Caco-2 (cell line): ENCODE measurements at regions not wholly inside any gene's neighbourhood (a gene's known extent, or its start where the extent isn't known, plus 50 kb on each side); places are given as distances from the start of the nearest gene placed in this dataset.
"Not testable (repeated sequence)": the region's sequence is repeated elsewhere in the genome, so short reads cannot be mapped to it uniquely, and the experiment has no call there.

Source experiments
- BruUV-seq: library from RNA; stranded (reverse); fragments of 400-500 nt; replicated peaks from 2 replicates; lab custom pipeline; 2021; lab: Mats Ljungman, UMichigan
- CTCF ChIA-PET: fragments of 300-600 bp; sonication (Branson Sonifier 250); formaldehyde crosslinking; loops from one replicate; lab custom pipeline; 2022; ENCODE audit warnings: antibody characterized with exemption; lab: Charles Lee
- POLR2A ChIA-PET: fragments of 300-600 bp; sonication (Branson Sonifier 250); formaldehyde crosslinking; loops from one replicate; lab custom pipeline; 2022; ENCODE audit warnings: antibody characterized with exemption; lab: Charles Lee
- DNase-seq, 2 experiments: peaks; one replicate each; pipeline versions ENCODE4 v3.0.0 to v3.0.0-alpha.2; 2020 to 2022
- H3K27me3 ChIP-seq: replicated peaks from 2 replicates; pipeline ENCODE4 v1.6.0; 2011; ENCODE audit warnings: low read length; ENCODE audit not compliant: control insufficient read depth, insufficient read depth
- H3K36me3 ChIP-seq: 2 replicates; pipeline ENCODE4 v1.5.1; 2011; ENCODE audit warnings: low read length; ENCODE audit not compliant: control insufficient read depth, insufficient read depth
- H3K4me1 ChIP-seq: fragments of 250-450 bp; sonication (Bioruptor Pico); 2 replicates; pipeline ENCODE4 v1.5.1; 2020; ENCODE audit warnings: mild to moderate bottlenecking
- H3K4me3 ChIP-seq: 2 replicates; pipeline ENCODE4 v1.5.1; 2011; ENCODE audit warnings: low read depth, mild to moderate bottlenecking, control low read depth, low read length
- H3K9me3 ChIP-seq: fragments of 250-450 bp; sonication (Bioruptor Pico); 2 replicates; pipeline ENCODE4 v1.5.1; 2020; ENCODE audit warnings: mild to moderate bottlenecking, moderate library complexity
- H3K27ac Mint-ChIP-seq: one replicate; pipeline ENCODE4 v1.8.0; 2022; ENCODE audit warnings: mixed read lengths; ENCODE audit not compliant: unreplicated experiment
- H3K27me3 Mint-ChIP-seq: one replicate; pipeline ENCODE4 v1.8.0; 2022; ENCODE audit warnings: mixed read lengths; ENCODE audit not compliant: insufficient read depth, unreplicated experiment
- H3K36me3 Mint-ChIP-seq: one replicate; pipeline ENCODE4 v1.8.0; 2022; ENCODE audit warnings: mild to moderate bottlenecking, mixed read lengths; ENCODE audit not compliant: insufficient read depth, unreplicated experiment
- H3K4me1 Mint-ChIP-seq: one replicate; pipeline ENCODE4 v1.8.0; 2022; ENCODE audit warnings: low read depth, mixed read lengths; ENCODE audit not compliant: unreplicated experiment
- H3K4me3 Mint-ChIP-seq: one replicate; pipeline ENCODE4 v1.8.0; 2022; ENCODE audit warnings: mild to moderate bottlenecking, moderate library complexity, mixed read lengths; ENCODE audit not compliant: unreplicated experiment
- H3K9me3 Mint-ChIP-seq: one replicate; pipeline ENCODE4 v1.8.0; 2022; ENCODE audit warnings: mixed read lengths; ENCODE audit not compliant: unreplicated experiment
- CTCF ChIP-seq, 2 experiments: fragments of 200-600 bp in 1 of 2; IDR thresholded peaks; 1 replicate in 1 of 2; 2 replicates in 1 of 2; pipeline versions ENCODE4 v1.5.1 to v1.8.0; 2011 to 2022; ENCODE audit warnings: antibody characterized with exemption in 1 of 2, control low read depth in 1 of 2, inconsistent platforms in 1 of 2, low read depth in 1 of 2, low read length in 1 of 2, mild to moderate bottlenecking in 1 of 2, moderate library complexity in 1 of 2; ENCODE audit not compliant: insufficient read depth in 1 of 2, severe bottlenecking in 1 of 2, unreplicated experiment in 1 of 2
- intact Hi-C: fragments of 100-400 bp; cut with micrococcal nuclease; formaldehyde crosslinking; loops from one replicate; pipeline ENCODE4 v1.10.0; 2022; ENCODE audit not compliant: unreplicated experiment

- Histone ChIP-seq H3K4me1 (peaks cover 20% of the 10 kb centered on the region), H3K9me3 (no peaks in the 10 kb centered on the region), H3K4me3 (no peak overlapping the region), H3K27me3 (no peaks in the 10 kb centered on the region), H3K36me3 (no peaks in the 10 kb centered on the region)
- no peak overlapping the region for H3K27ac Mint-ChIP-seq
- DNase-seq, result no peak
- TF ChIP-seq CTCF (IDR thresholded peaks at IDR 0.05; ENCODE audit: insufficient read depth in 1 of 2, low read depth in 1 of 2, low read length in 1 of 2, severe bottlenecking in 1 of 2, unreplicated experiment in 1 of 2), result no peak
- ChIA-PET POLR2A (no interaction called here), CTCF (no interaction called here)
- intact Hi-C loops, result no loop called here
- no peaks in the 10 kb centered on the region for H3K27me3 Mint-ChIP-seq
- no peak overlapping the region for H3K4me3 Mint-ChIP-seq
- peaks cover 28% of the 10 kb centered on the region for H3K4me1 Mint-ChIP-seq
- peaks cover 18% of the 10 kb centered on the region for H3K9me3 Mint-ChIP-seq
- H3K36me3 Mint-ChIP-seq, result no peaks in the 10 kb centered on the region
- no TSS peak for BruUV-seq
These were observed 142.6 kb upstream of the CPHXL start for GRCh38 chr16:75868636-75869632.

GRCh38 chr16:75881280-75881679 is 155.0 kb upstream of the CPHXL start:
- DNase-seq, BruUV-seq, intact Hi-C loops, CTCF ChIA-PET, H3K4me1 Mint-ChIP-seq, H3K27me3 ChIP-seq, H3K36me3 ChIP-seq, H3K4me3 Mint-ChIP-seq, POLR2A ChIA-PET, H3K4me1 ChIP-seq, H3K4me3 ChIP-seq, H3K27ac Mint-ChIP-seq, H3K9me3 ChIP-seq, H3K27me3 Mint-ChIP-seq, H3K36me3 Mint-ChIP-seq: not testable (repeated sequence)
- H3K9me3 Mint-ChIP-seq, result peaks cover 11% of the 10 kb centered on the region

- no peak for TF ChIP-seq CTCF (IDR thresholded peaks at IDR 0.05; ENCODE audit: insufficient read depth in 1 of 2, low read depth in 1 of 2, low read length in 1 of 2, severe bottlenecking in 1 of 2, unreplicated experiment in 1 of 2)
- no peak for DNase-seq
- no peaks in the 10 kb centered on the region for H3K4me1 Mint-ChIP-seq
- H3K36me3 Mint-ChIP-seq, result no peaks in the 10 kb centered on the region
- Histone ChIP-seq H3K27me3 (no peaks in the 10 kb centered on the region), H3K36me3 (no peaks in the 10 kb centered on the region), H3K4me3 (no peak overlapping the region), H3K9me3 (no peaks in the 10 kb centered on the region; the same call in 1 of the 2 replicates), H3K4me1 (no peaks in the 10 kb centered on the region)
- intact Hi-C loops, result no loop called here
- BruUV-seq, result no TSS peak
- no peaks in the 10 kb centered on the region for H3K9me3 Mint-ChIP-seq
- no peak overlapping the region for H3K27ac Mint-ChIP-seq
- POLR2A ChIA-PET, result no interaction called here
- CTCF ChIA-PET, result no interaction called here
- H3K27me3 Mint-ChIP-seq, result no peaks in the 10 kb centered on the region
- H3K4me3 Mint-ChIP-seq, result no peak overlapping the region
These were observed 172.9 kb upstream of the CPHXL start for GRCh38 chr16:75899163-75899562.
